ENCODE measurements at regions not wholly inside any gene's neighbourhood (a gene's known extent, or its start where the extent isn't known, plus 50 kb on each side); places are given as distances from the start of the nearest gene placed in this dataset.

GRCh38 chr6:169955731-169956437, 204.5 kb downstream of the ERMARD start:
- no peak for DNase-seq

- DNase-seq: no peak
Observed at GRCh38 chr6:169954977-169955376, 203.6 kb downstream of the ERMARD start.

- no peak for DNase-seq
Observed at GRCh38 chr6:169953686-169954085, 202.3 kb downstream of the ERMARD start.

DNA sequence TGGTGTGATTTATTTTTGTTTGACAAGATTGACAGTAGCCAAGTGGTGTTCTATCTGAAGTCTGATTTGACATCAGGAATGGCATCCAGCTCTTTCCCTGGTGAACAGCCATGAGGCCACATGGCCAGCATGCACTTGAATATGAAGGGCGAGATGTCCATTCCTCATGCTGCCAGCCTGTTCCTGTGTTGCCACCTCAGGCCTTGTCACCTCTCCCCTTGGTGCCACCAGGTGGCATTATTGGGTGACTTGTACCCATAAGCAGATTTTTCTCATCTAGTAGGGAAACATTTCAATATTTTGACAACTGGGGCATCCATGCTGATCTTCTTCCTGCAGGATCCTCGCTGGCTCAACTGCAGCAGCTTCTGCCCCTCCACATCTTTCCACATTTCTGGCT, 199.1 kb downstream of the ERMARD start:
- DNase-seq: no peak

DNA sequence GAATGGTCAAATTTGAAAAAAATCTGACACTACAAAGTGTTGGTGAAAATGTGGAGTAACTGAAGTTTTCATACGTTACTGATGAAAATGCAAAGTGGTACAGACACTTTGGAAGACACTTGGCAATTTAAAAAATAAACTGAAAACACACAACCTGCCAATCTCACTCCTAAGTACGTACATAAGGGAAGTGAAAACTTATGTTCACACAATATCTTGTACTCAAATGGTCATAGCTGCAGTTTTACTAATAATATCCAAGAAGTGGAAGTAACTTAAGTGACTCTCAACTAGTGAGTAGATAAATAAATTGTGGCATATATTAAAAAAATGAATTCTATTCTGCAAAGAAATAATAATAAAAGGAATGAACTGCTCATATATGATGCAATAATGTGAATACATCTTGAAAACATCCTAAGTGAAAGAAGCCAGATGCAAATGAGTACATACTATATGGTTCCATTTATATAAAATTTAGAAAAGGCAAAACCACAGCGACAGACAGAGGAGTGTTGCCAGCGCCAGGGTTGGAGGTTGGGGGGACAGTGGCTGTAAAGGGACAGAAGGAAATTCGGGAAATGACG, 198.2 kb downstream of the ERMARD start:
- DNase-seq: no peak

DNA sequence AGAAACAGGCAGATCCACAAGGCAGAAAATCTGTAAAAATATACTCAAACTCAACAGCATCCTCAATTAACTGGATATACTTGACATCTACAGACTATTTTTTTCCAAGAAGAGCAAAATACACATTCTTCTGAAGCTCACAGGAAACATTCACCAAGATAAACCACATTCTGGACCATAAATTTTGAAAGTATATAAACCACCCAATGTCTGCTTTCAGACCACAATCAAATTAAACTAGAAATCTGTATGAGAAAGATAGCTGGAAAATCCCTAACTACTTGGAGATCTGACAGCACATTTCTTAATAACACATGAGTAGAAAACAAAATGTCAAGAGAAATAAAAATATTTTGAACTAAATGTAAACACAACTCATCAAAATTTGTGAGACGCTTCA, 195.5 kb downstream of the ERMARD start:
- no peak for DNase-seq

DNA sequence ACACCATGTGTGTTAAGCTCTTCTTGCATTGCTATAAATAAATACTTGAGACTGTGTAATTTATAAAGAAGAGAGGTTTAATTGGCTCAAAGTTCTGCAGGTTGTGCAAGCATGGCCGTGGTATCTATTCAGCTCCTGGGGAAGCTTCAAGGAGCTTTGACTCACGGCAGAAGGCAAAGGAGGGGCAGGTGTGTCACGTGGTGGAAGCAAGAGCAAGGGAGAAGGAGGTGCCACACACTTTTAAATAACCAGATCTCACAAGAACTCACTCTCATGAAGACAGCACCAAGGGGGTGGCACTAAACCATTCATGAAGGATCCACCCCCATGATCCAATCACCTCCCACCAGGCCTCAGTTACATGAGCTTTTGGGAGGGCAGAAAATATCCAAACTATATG, 193.7 kb downstream of the ERMARD start:
- DNase-seq: no peak

GRCh38 chr6:169944415-169944814, 193.0 kb downstream of the ERMARD start:
- no peak for DNase-seq

DNA sequence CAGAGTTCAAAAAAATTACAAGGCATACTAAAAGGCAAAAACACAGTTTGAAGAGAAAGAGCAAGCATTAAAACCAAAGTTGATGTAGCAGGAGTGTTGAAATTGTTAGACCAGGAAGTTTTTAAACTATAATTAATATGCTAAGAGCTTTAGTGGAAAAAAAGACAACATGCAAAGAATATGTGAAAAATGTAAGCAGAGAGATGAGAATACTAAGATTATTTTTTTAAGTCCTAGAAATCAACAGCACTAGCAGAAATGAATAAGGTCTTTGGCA, 192.6 kb downstream of the ERMARD start:
- no peak for DNase-seq

- DNase-seq: no peak
Observed at GRCh38 chr6:169943241-169944060, 192.0 kb downstream of the ERMARD start.

GRCh38 chr6:169942173-169942572, 190.8 kb downstream of the ERMARD start:
- no peak for DNase-seq

- peak in 2 of 3 donors; percentile 32 to 37 for DNase-seq
Observed at GRCh38 chr6:169940481-169941271, 189.3 kb downstream of the ERMARD start.

DNA sequence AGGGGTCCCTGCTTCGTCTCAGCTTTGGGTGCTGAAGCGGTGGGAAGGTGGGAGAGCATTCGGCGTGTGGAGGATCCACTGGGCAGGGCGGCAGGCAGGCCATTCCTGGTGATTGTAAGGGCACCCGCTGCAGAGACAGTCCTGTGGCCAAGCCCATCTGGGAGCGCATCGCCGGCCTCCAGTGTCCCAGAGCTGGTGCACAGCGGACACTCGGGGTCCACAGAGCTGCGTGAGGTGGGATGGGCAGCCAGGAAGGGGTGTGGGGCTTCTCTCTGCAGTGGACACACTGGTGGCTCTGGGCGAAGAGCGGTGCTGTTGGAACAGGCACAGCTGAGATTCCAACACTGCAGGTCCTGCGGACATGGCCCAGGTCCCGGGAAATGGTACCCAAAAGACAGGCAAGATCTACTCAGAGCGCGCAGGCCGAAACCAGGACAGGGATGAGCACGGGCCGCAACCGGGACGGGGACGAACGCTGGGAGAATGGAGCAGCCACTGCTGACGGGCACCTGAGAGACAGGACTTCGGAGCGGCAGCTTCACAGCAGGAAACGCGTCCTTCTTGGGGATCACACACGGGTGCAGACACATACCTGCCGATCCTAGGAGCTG, 188.2 kb downstream of the ERMARD start:
- no peak for DNase-seq

- no peak for DNase-seq
Observed at GRCh38 chr6:169938731-169939130, 187.3 kb downstream of the ERMARD start.

- no peak for DNase-seq
Observed at GRCh38 chr6:169938262-169938701, 186.9 kb downstream of the ERMARD start.

DNA sequence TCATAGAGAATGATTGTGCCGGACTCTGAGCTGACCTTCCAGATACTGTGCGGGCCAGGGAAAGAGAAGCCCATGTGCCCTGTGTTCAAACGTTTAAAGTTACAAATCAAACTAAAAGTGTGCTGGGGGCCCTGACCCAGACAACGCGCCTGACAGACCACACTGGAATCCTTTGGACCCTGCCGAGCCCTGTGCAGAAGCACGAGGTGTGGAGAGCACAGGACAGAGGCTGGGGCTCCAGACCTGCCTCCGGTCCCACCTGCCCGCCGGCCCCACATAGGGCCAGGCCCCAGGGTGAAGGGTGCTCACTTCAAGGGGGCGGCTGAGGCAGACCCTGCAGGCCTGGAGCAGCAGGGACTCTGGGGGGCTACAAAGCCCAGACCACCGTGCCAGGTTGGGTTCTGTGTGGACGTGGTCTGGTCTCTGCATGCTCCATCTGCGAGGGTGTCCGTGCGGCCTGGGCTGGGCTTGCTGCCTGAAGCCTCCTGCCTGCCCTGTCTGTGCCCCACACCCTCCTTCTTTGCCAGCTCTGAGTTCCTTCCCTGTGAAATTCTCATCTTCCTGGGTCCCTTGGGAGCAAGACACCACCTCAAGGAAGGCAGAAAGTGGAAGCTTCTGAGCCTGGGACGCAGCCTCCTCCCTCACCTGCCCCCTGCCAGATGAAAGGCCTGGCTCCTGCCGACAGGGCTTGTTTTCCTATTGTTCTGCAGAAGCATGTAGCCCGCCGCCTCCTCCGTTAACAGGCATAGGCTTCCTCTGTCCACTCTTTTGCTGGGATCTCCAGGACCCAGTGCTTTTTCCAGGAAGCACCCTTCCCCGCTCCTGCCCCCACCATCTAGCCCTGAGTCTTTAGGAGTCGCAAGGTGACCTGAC, 186.2 kb downstream of the ERMARD start:
- no peak for DNase-seq

DNA sequence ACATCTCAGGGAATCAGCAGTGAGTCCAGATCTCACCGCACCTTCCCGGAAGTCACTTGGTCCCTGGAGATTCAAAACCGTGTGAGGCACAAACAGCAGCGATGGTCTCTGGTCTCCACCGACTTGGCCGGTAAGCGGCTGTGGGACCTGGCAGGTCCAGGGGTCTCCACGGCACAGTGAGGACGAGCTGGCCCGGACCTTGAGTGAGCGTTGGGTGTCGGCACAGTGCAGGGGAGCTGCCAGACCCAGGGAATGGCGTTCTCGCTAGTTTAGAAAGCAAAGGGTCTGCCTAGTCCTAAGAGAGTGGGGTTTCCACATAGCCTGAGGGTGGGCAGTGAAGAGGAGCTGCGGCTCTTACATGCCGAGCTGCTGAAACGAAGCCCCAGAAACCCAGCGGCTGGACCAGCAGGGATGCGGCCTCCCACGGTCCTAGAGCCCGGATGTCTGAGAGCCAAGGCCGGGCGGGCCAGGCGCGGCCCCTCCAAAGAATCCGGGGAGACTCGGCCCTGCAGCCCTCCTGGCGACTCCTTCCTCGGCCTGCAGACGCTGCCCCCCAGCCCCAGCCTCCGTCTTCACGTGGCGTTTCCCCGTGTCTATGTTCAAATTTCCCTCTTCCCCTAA, 185.0 kb downstream of the ERMARD start:
- DNase-seq: no peak

DNA sequence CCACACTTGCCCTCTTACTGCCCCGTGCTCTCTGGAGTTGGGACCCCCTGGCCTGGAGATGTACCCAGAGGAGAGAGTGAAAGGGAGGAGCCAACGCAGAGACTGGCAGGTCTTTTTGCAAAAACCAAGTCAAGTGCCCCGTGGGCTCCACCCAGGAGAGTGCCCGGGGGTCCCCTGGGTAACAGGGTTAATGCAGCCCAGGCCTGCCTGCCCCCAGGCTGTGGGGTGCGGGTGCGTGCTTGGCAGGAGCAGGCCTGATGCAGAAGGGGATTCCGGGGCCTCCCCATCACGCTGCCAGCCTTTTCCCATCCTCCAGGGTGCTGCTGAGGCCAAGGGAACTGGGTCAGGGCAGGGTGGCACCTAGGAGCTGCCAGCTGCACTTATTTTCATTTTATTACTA, 184.4 kb downstream of the ERMARD start:
- no peak for DNase-seq

- no peak for DNase-seq
Observed at GRCh38 chr6:169935348-169935718, 183.9 kb downstream of the ERMARD start.

DNA sequence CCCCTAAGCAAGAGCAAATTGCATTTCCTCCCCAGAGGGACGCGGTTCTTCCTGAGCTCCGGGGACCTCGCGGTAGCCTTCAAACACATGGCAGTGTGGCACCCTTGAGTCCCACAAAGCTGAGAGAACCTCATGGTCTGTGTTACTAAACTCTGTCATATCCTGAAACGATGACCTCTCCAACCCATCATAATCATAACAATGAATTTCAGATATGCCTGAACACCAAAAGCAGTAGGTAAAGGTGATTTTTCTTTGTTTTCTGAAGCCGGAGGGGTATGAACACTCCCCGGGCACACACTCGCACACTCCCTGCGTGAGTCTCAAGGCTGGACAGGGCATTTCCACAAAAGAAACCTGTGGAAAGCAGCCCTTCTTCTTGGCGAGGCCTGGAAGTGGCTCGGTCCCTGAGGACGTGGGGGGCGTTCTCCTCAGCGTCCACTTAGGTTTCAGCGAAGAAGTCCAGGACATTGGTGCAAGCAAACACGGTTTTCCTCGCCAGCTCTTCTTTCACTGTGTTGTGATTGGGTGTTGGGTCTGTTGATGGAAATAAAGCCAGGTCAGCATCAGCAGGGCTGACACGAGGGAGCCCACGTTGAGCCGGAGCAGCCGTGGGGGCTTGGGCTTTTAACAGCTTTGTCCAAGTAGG, 183.4 kb downstream of the ERMARD start:
- no peak for DNase-seq

All from muscle of back (tissue), 3 donors.